ENCODE measurements at regions not wholly inside any gene's neighbourhood (a gene's known extent, or its start where the extent isn't known, plus 50 kb on each side); places are given as distances from the start of the nearest gene placed in this dataset.

DNA sequence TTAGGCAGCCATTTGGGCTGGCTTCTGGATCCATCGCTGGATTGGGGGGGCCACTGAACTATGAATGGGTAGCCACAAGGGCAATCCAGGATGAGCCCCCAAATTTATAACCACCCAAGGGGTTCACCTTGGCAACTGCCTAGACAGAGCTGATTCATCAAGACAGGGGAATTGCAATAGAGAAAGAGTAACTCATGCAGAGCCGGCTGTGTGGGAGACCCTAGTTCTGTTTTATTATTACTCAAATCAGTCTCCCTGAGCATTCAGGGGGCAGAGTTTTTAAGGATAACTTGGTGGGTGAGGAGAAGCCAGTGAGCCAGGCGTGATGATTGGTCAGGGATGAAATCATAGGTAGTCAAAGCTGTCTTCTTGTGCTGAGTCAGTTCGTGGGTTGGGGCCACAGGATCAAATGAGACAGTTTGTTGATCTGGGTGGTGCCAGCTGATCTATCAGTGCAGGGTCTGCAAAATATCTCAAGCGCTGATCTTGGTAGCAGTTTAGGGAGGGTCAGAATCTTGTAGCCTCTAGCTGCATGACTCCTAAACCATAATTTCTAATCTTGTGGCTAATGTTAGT is 57.9 kb downstream of the DNAJB9 start:
- H3K27ac ChIP-seq = no peak overlapping the region
- H3K36me3 ChIP-seq (ENCODE audit: insufficient read depth in 1 of 2, low read depth in 1 of 2) = no peaks in the 10 kb centered on the region
- no peaks in the 10 kb centered on the region for H3K9me3 ChIP-seq
- DNase-seq = no peak
- 89 to 94% (median 91%) methylated on average over 5 of the region's 5 CpGs for WGBS, 3 donors
- no peaks in the 10 kb centered on the region for H3K27me3 ChIP-seq (ENCODE audit: insufficient read depth in 3 of 3, low read length in 2 of 3)
- TF ChIP-seq, protein P1, sequence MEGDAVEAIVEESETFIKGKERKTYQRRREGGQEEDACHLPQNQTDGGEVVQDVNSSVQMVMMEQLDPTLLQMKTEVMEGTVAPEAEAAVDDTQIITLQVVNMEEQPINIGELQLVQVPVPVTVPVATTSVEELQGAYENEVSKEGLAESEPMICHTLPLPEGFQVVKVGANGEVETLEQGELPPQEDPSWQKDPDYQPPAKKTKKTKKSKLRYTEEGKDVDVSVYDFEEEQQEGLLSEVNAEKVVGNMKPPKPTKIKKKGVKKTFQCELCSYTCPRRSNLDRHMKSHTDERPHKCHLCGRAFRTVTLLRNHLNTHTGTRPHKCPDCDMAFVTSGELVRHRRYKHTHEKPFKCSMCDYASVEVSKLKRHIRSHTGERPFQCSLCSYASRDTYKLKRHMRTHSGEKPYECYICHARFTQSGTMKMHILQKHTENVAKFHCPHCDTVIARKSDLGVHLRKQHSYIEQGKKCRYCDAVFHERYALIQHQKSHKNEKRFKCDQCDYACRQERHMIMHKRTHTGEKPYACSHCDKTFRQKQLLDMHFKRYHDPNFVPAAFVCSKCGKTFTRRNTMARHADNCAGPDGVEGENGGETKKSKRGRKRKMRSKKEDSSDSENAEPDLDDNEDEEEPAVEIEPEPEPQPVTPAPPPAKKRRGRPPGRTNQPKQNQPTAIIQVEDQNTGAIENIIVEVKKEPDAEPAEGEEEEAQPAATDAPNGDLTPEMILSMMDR (IDR thresholded peaks at IDR 0.05) = no peak
- H3K4me1 ChIP-seq = no peaks in the 10 kb centered on the region
- intact Hi-C loops (cut with DNase I) = no loop called here
- ATAC-seq = no peak
- H3K4me3 ChIP-seq = no peak overlapping the region

DNA sequence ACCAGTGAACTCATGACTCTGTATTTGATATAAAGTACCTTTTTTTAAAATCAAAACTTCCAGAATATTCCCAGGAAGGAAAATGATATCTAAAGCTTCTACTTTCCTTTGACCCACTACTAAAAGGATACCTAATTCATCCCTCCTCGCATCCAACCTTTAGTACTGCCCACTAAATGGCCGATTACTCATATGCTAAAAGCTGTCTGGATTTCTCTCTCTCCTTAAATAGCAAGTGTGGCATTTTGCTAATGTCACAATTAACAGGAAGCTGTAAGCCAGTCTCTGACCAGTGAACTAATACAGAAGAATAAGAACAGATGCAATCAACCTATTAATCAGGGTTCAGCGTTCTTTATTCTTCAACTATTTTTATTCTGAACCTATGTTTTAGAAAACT is 59.0 kb downstream of the DNAJB9 start:
- no peaks in the 10 kb centered on the region for H3K36me3 ChIP-seq (ENCODE audit: insufficient read depth in 1 of 2, low read depth in 1 of 2)
- no peak overlapping the region for H3K27ac ChIP-seq
- H3K4me3 ChIP-seq = no peak overlapping the region
- no peaks in the 10 kb centered on the region for H3K27me3 ChIP-seq (ENCODE audit: insufficient read depth in 3 of 3, low read length in 2 of 3)
- no peaks in the 10 kb centered on the region for H3K9me3 ChIP-seq
- intact Hi-C loops (cut with DNase I) = no loop called here
- 67 to 83% (median 72%) methylated on average over 3 of the region's 3 CpGs for WGBS, 3 donors
- TF ChIP-seq, protein P1 (IDR thresholded peaks at IDR 0.05) = no peak
- ATAC-seq (no peak), DNase-seq (no peak)
- H3K4me1 ChIP-seq = no peaks in the 10 kb centered on the region

DNA sequence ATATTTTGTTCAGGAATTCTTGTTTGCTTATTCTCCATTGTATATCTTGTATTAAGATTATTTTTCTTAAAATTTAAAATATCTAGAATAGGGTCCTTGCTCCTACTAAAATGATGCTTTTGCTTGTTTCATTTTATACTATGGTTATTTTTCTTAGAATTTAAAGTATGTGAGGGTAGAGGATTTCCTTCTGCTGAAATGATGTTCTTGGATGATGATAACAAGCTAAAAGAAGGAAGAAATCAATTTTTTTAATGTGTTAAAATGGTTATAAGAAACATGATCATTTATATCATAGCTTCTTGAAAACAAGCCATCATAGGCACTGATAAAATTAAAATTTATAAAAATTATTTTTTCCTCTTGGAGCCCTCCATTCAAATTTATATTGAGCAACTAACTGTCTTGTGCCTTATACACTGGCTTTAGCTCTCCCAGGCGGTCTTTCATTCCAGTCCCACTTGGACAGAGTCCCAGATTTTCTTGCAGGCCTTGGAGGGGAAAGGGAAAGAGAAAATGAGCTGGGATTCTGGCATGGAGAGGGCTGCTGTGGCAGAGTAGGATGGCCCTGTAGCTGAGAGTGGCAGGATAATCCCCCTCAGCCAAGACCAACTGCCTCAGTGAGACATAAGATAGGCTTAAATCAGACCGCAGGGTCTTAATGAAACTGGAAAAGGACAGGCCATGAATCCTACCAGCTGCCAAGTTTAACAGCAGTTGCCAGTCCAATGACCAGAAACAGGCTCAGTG is 60.2 kb downstream of the DNAJB9 start:
- WGBS, 3 donors = 25 to 30% (median 29%) methylated on average over 2 of the region's 2 CpGs
- no peak for DNase-seq
- no peak overlapping the region for H3K27ac ChIP-seq
- no peak for ATAC-seq
- intact Hi-C loops (cut with DNase I) = no loop called here
- no peak overlapping the region for H3K4me3 ChIP-seq
- no peaks in the 10 kb centered on the region for H3K4me1 ChIP-seq
- H3K36me3 ChIP-seq (ENCODE audit: insufficient read depth in 1 of 2, low read depth in 1 of 2) = no peaks in the 10 kb centered on the region
- TF ChIP-seq, protein P1 (IDR thresholded peaks at IDR 0.05) = no peak
- no peaks in the 10 kb centered on the region for H3K27me3 ChIP-seq (ENCODE audit: insufficient read depth in 3 of 3, low read length in 2 of 3)
- H3K9me3 ChIP-seq = no peaks in the 10 kb centered on the region

DNA sequence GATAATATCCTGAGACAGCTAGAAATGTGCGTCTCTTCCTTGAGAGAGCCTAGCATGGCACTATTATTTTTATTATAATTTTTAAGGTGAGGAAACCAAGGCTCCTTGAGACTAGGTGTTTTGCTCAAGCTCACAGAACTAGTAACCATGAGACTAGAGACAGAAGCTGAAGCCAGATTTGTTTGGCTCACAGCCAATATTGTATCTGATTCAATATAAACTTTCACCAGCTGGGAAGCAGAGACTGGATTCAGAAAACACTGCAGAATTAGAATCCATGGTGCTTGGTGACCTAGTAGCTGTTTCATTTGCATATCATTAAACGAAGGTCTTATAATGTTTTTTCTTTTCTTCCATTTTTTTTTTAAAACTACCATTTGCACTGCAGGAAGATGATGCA is 64.4 kb downstream of the DNAJB9 start:
- DNase-seq (no peak), ATAC-seq (no peak)
- TF ChIP-seq, protein P1 (IDR thresholded peaks at IDR 0.05) = no peak

More for the DNA sequence above, 64.4 kb downstream of the DNAJB9 start:
- no peaks in the 10 kb centered on the region for H3K4me1 ChIP-seq
- no peak overlapping the region for H3K27ac ChIP-seq
- H3K9me3 ChIP-seq = no peaks in the 10 kb centered on the region
- H3K36me3 ChIP-seq (ENCODE audit: insufficient read depth in 1 of 2, low read depth in 1 of 2) = no peaks in the 10 kb centered on the region
- H3K4me3 ChIP-seq = no peak overlapping the region
- H3K27me3 ChIP-seq (ENCODE audit: insufficient read depth in 3 of 3, low read length in 2 of 3) = no peaks in the 10 kb centered on the region
- WGBS, 3 donors = 69 to 79% (median 78%) methylated on average over 2 of the region's 2 CpGs
- intact Hi-C loops (cut with DNase I) = no loop called here
